RCC 7860 (cell line): ENCODE measurements at regions not wholly inside any gene's neighbourhood (a gene's known extent, or its start where the extent isn't known, plus 50 kb on each side); places are given as distances from the start of the nearest gene placed in this dataset.

Source experiments
- DNase-seq: peaks from one replicate; pipeline ENCODE4 v3.0.0-alpha.2; 2015; ENCODE audit warnings: low spot score
- FAIRE-seq: peaks from 2 replicates; lab custom pipeline; 2012; peaks lifted over from hg19 to GRCh38; lab: Jason Lieb, UNC

GRCh38 chr1:228823200-228823599, 87.9 kb downstream of the RHOU start:
- DNase-seq (no peak), FAIRE-seq (no peak)

DNA sequence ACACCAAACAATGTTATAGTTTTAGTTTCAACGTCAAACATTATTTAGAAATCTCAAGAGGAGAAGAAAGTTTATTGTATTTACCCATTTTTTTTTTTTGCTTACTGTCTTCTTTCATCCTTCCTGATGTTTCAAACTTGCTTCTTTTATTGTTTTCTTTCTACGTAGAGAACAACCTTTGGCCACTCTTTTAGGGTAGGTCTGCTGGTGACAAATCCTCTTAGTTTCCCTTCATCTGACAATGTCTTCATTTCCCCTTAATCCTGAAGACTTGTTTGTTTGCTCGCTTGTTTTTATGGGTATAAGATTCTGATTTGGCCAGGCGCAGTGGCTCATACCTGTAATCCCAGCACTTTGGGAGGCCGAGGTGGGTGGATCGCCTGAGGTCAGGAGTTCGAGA, 89.1 kb downstream of the RHOU start:
- DNase-seq = no peak
- no peak for FAIRE-seq

DNA sequence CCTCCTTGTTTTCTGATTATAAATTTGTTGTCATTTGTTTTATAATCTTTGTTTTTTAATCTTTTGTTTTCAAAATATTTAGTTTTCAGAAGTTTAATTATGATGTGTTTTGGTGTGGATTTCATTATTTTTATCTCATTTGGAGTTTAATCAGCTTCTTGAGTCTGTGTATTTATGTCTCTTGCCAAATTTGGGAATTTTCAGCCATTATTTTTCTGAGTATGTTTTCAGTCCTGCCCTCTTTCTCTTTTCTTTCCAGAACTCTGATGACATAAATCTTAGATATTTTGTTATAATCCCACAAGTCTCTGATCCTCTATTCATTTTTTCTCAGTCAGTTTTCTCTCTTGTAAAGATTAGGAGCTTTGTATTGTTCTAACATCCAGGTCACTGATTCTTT, 89.8 kb downstream of the RHOU start:
- DNase-seq = no peak
- no peak for FAIRE-seq

DNA sequence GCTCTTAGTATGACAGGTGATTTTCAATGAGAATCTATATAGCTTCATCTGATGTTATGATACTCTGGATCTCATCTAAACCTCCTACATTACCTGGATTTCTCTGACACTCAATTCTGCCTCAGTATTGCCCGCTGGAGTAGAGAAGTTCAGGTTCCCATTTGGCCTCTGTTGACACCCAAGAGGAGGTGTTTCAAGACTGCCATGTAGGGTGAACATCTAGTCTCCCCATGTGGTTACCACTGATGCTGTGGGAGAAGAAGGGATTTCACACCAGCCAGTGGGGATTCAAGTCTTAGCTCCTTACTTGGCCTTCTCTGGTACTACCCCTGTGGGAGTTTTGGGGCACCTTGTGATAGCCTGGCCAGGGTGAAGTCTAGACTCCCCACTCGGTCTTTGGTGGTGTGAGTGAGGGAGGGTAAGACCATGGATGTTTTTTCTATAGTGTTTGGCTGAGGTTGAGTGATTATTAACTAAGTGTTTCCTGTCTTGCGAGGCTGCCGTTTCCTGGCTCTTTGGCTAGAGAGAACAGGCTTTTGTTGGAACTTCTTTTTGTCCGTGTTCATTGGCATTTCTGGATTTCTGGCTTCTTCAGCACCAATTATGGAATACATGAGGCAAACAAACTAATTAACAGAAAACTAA, 90.7 kb downstream of the RHOU start:
- peak; percentile 35 for FAIRE-seq
- no peak for DNase-seq

DNA sequence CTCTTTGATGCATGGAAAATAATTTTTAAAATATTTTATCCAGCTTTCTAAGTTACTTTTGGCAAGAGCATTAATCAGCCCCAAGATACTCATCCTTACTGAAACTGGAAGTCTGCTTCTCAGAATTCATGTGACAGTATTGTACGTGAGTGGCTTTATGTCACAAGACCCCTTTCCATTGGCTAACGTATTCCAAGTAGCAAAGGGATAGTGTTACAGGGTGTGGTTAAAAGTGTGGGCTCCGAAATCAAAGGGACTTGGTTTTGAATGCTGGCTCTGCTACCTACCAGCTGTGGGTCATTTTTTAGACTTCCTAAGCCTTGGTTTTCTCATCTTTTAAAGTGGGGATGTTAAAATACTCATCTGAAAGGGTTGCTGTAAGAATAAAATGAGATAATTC, 91.7 kb downstream of the RHOU start:
- DNase-seq (no peak), FAIRE-seq (no peak)

- FAIRE-seq (no peak), DNase-seq (no peak)
Measured at GRCh38 chr1:228828151-228828550, 92.9 kb downstream of the RHOU start.

- FAIRE-seq (no peak), DNase-seq (no peak)
Measured at GRCh38 chr1:228830185-228830953, 95.1 kb downstream of the RHOU start.

- FAIRE-seq = peak; percentile 91
- DNase-seq = peak; percentile 85
Measured at GRCh38 chr1:228830954-228831481, 95.7 kb downstream of the RHOU start.

DNA sequence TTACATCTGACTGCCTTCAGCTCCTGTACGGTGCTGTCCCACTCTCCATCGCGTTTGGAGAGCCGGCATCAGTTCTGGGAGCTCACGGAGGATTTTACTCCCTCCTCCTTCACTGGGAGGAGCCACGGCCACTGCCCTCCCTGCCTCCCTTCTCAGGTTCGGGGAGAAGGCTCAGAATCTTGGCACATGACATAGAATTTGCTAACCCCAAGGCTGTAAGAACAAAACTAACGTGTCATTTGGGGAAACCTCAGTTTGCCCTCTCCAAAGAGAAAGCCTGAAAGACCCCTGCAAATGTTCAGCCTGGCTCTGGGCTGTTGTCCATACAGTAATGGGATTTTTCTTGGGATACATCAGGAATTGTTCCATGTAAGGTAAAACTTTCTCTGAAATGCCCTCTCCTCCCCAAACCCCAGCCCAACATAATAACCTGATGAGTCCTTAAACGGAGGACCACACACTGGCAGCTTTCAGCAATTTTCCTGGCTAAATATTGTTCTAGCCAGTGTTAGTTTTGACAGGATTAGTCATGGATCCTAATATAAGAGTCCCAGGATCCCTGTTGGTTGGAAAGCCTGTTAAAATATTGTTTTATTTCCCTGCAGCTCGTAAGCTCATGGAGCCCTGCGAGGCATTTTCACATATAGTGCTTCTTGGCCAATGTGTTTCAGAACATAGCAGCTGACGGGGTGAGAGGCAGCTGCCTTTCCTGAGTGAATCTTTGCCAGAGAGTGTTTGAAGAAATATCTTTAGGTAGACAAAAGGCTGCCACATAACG, 98.8 kb downstream of the RHOU start:
- FAIRE-seq = no peak
- no peak for DNase-seq

GRCh38 chr1:228835456-228835855, 100.2 kb downstream of the RHOU start:
- DNase-seq (no peak), FAIRE-seq (no peak)

GRCh38 chr1:228835911-228836310, 100.6 kb downstream of the RHOU start:
- FAIRE-seq (no peak), DNase-seq (no peak)

GRCh38 chr1:228836427-228836826, 101.1 kb downstream of the RHOU start:
- no peak for DNase-seq
- FAIRE-seq = no peak

DNA sequence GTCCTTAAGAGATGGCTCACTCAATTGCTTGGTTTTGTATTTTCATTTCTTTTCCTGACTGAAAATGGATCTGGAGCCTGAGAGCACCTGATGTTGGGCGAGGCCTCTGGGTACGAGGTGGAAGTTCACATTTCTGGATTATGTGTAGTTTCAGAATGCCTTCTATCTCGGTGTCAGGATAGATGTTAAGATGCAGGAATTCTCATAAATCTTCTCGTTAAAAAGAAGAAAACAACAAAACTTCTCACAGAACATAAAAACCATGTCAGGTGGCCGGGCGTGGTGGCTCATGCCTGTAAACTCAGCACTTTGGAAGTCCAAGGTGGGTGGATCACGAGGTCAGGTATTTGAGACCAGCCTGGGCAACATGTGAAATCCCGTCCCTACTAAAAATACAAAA, 101.8 kb downstream of the RHOU start:
- DNase-seq (no peak), FAIRE-seq (no peak)

DNA sequence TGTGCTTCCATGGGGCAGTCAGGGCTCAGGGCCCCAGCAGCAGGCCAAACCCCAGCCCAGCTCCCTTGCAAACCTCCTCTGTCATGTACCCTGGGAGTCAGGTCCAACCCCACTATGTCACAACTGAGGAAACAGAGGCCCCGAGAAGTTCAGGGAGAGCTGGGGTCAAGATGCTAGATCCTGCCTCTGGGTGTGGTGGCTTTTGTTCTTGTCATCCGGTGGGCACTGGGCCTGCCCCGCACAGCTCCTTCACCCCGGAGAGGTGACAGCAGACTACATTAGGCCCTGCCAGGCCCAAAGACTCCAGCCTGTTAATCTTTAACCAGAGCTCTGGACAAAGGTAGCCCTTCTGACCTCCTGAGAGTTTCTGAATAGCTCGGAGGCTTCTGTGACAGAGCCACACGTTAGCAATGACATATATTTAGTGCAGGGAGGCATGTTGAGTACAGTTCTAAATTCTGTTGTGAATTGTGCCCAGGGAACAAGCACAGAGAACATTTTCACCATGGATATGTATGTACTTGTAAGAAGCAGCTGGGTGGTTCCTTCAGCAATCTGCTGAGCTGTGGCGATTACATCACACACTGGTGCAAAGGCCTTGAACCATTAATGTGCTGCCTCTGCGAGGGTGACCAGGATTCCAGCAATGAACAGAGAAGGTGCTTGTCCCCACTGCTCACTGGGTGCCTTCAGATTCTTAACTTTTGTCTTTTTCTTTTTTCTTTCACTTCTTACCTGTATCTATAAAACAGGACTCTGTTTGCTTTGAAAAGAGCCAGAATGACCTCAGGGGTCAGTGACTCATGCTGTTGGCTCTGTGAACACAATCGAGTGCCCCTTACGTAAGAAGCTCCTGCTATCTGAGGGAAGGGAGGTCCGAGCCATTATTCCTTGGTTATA, 102.8 kb downstream of the RHOU start:
- peak; percentile 95 for FAIRE-seq
- peak; percentile 93 for DNase-seq

- DNase-seq (peak; percentile 58), FAIRE-seq (no peak)
Measured at GRCh38 chr1:228838717-228839500, 103.6 kb downstream of the RHOU start.

DNA sequence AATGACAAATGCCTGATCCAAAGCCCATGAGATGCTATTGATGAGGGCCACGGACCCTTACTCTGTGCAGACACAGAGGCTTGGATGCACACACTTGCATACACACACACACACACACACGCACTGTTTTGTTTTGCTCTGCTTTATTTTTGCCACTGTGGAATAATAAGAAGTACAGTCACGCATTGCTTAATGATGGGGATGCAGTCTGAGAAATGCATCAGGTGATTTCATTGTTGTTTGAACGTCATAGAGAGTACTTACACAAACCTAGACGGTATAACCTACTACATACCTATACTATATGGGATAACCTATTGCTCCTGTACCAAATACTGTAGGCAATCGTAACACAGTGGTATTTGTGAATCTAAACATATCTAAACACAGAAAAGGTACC, 104.4 kb downstream of the RHOU start:
- FAIRE-seq = no peak
- no peak for DNase-seq

DNA sequence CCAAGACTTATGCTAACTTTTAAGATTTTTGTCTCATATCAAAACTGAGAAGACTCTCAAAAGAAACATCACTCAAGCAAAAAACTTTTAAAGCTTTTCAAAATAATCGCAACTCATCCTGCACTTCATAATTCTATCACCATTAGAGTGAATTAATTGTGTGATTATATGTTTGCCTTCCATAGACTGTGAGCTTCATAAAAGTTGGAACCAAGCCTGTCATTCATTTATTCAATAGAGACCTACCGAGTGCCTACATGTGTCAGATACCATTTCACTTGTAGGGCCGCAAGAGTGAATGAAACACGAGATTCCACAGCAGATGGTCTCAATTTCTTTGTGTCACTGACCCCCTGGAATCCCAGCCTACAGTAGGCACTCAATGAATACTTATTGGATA, 106.4 kb downstream of the RHOU start:
- no peak for FAIRE-seq
- no peak for DNase-seq

GRCh38 chr1:228842094-228842775, 107.0 kb downstream of the RHOU start:
- DNase-seq = peak; percentile 92
- peak; percentile 76 for FAIRE-seq

- FAIRE-seq (no peak), DNase-seq (no peak)
Measured at GRCh38 chr1:228845101-228845500, 109.8 kb downstream of the RHOU start.
